GM10266 (cell line): ENCODE measurements at regions not wholly inside any gene's neighbourhood (a gene's known extent, or its start where the extent isn't known, plus 50 kb on each side); places are given as distances from the start of the nearest gene placed in this dataset.

Experiments
- DNase-seq: peaks from one replicate; pipeline ENCODE4 v3.0.0; 2012; ENCODE audit errors: extremely low spot score
- TF ChIP-seq, protein P1 (sequence below): IDR thresholded peaks from 2 replicates; pipeline ENCODE4 v1.5.1; 2012; ENCODE audit warnings: mild to moderate bottlenecking, low read depth; ENCODE audit not compliant: control insufficient read depth, insufficient read depth; ENCODE audit errors: missing control alignments

DNA sequence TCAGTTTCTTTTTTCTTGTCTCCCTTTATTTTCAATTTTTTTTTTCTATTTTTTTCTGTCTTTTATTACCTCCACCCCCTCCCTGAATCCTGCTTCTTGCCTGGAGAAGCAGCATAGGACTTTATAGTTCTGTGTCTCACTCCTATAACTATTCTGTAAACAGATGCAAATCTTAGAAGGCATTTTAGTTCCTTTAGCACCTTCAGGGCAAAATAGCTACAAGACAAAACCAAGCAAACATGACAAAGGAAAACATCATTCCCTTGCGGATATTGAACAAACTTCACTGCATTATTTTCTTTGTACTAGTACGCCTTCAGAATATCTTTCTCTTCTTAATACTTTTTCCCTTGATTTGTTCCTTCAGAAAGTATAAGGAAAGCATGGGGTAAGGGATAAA is 446.2 kb upstream of the CHORDC1 start:
- DNase-seq = no peak
- TF ChIP-seq, protein P1, sequence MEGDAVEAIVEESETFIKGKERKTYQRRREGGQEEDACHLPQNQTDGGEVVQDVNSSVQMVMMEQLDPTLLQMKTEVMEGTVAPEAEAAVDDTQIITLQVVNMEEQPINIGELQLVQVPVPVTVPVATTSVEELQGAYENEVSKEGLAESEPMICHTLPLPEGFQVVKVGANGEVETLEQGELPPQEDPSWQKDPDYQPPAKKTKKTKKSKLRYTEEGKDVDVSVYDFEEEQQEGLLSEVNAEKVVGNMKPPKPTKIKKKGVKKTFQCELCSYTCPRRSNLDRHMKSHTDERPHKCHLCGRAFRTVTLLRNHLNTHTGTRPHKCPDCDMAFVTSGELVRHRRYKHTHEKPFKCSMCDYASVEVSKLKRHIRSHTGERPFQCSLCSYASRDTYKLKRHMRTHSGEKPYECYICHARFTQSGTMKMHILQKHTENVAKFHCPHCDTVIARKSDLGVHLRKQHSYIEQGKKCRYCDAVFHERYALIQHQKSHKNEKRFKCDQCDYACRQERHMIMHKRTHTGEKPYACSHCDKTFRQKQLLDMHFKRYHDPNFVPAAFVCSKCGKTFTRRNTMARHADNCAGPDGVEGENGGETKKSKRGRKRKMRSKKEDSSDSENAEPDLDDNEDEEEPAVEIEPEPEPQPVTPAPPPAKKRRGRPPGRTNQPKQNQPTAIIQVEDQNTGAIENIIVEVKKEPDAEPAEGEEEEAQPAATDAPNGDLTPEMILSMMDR = no peak

DNA sequence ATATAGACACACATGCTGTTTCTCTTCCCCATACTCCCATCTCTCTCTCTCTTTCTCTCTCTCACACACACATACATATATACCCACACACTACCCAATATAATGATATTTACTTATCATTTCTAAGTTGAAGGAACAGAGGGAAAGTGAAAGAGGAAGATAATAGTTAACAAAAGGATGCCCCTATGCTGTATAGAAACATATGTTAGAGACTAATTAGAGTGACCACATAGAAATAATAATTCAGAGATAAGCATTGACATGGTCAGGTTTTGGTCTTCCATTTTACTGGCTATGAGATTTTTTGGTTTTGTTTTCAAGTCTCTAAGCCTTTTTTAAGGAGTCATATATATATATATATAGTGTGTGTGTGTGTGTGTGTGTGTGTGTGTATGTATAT is 445.7 kb upstream of the CHORDC1 start:
- TF ChIP-seq, protein P1 = no peak
- DNase-seq = no peak

DNA sequence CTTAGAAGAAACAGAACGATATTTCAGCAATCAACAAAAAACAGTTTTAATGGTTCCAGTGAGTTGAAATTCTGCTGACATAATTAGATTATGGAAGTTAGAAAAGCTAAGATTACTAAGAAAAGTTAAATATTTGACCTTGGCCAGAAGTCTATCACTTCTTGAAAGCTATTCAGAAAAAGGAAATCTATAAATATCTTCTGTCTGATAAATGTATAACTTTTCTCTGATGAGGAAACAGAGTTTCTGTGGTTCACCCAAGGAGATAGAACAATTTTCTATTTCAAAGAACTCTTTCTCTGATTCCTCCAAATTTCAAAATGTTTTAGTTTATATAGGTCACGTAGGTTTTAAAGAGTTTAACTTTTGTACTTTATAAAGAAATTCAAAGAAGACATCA is 438.4 kb upstream of the CHORDC1 start:
- TF ChIP-seq, protein P1 = no peak
- DNase-seq = no peak

DNA sequence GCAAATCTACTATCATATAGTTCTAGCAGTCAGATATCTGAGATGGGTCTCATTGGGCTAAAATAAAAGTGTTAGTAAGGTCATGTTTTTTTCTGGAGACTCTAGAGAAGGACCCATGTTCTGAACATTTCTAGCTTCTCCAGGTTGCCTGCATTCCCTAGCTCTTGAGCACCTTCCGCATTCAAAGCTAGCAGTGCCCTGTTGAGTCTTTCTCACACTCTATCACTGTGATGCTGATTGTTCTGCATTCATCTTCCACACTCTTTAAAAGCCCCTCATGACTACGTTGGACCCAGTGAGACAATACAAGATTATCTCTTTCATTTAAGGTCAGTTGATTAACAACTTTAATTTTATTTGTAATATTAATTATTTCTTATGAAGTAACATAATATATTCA is 433.3 kb upstream of the CHORDC1 start:
- TF ChIP-seq, protein P1 = no peak

DNA sequence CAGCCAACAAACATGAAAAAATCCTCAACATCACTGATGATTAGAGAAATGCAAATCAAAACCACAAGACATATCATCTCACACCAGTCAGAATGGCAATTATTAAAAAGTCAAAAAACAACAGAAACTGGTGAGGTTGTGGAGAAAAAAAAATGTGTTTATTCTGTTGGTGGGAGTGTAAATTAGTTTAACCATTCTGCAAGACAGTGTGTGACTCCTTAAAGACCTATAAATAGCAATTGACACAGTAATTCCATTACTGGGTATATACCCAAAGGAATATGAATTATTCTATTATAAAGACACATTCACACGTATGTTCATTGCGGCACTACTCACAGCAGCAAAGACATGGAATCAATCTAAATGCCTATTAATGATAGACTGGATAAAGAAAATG is 427.3 kb upstream of the CHORDC1 start:
- TF ChIP-seq, protein P1 = no peak

More for the DNA sequence above, 433.3 kb upstream of the CHORDC1 start:
- no peak for DNase-seq

DNA sequence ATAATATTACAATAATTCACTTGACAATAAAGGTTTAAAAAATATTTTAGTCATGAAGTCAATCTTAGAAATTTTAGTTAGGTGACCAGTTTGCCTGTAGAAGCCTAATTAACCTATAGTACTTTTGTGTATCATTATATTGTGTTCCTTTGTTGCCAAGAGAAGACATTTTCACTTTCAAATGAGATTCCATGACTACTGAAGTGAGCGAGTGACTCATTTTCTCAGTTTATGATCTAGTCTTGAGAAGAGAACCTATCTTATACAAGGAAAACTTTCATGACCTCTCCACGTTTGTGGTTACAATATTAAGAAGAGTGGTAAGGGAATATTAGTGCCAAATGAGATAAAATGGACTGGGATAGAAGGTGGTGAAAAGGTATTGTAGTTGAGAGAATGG is 423.9 kb upstream of the CHORDC1 start:
- TF ChIP-seq, protein P1 = no peak
- DNase-seq = no peak

More for the DNA sequence above, 427.3 kb upstream of the CHORDC1 start:
- DNase-seq = no peak

DNA sequence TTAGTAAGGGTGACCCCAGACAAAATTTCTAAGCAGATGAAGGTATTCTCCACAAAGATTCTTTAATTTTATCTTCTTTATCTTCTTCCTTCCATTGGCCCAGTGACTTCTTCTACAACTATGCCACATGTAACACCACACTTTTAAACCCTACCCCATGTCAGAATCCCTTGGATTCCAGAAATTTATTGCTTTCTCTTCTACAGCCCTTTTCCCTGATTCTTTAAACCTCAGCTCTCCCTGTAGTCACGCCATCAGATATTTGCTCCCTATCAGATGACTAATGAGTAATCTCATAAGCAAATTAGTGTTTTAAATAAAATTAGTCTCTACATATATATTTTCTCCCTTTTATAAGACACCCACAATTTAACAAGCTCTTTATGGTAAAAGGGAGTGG is 423.4 kb upstream of the CHORDC1 start:
- DNase-seq = no peak
- TF ChIP-seq, protein P1 = no peak
